Transverse colon (tissue), 4 donors: ENCODE measurements at regions not wholly inside any gene's neighbourhood (a gene's known extent, or its start where the extent isn't known, plus 50 kb on each side); places are given as distances from the start of the nearest gene placed in this dataset.

ENCODE experiments used
- CTCF ChIP-seq, 5 experiments: fragments of 200-600 bp in 3 of 5; fragments of 450-650 bp in 2 of 5; sonication (generic) in 3 of 5; IDR thresholded peaks; 1 replicate in 2 of 5; 2 replicates in 3 of 5; pipeline ENCODE4 v1.5.1; 2016 to 2017; ENCODE audit warnings: antibody characterized with exemption in 5 of 5, inconsistent platforms in 3 of 5, mild to moderate bottlenecking in 2 of 5, moderate library complexity in 1 of 5
- EP300 ChIP-seq: sonication (generic); formaldehyde crosslinking; IDR thresholded peaks from one replicate; pipeline ENCODE4 v1.6.1; 2017; ENCODE audit warnings: antibody characterized with exemption, low read depth
- POLR2A ChIP-seq: fragments of 450-650 bp; IDR thresholded peaks from one replicate; pipeline ENCODE4 v1.6.1; 2016; ENCODE audit warnings: antibody characterized with exemption, mild to moderate bottlenecking, moderate library complexity
- POLR2AphosphoS5 ChIP-seq, 3 donors: sonication (generic); formaldehyde crosslinking; IDR thresholded peaks; one replicate each; pipeline ENCODE4 v1.6.1; 2016; ENCODE audit warnings: antibody characterized with exemption in 3 of 3

GRCh38 chr6:22134308-22134707 is 162.5 kb downstream of the PRL start:
- no peak for TF ChIP-seq CTCF (IDR thresholded peaks at IDR 0.05)
- no peak for TF ChIP-seq POLR2A
- TF ChIP-seq EP300, result no peak
- no peak for TF ChIP-seq POLR2AphosphoS5 (IDR thresholded peaks at IDR 0.05)
